ENCODE measurements at regions not wholly inside any gene's neighbourhood (a gene's known extent, or its start where the extent isn't known, plus 50 kb on each side); places are given as distances from the start of the nearest gene placed in this dataset.

DNA sequence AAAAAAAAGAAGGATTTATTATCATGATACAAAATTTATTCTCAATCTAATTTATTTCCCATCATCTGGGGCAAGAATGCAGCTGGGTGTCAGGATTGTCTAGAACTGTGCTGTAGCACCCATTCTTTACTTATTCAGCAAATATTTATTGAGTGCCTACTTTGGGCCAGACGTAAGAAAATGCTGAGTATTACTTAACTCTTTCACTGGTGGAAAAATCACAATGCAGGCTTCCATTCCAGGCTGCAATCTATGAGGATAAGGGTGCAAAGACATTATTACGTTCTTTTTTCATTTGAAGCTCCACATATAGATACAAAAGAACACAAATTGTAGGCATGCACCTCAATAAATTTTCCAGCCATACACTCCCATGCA is 86.0 kb upstream of the CDKN3 start:
- no peak for DNase-seq (ENCODE audit: low spot score)

DNA sequence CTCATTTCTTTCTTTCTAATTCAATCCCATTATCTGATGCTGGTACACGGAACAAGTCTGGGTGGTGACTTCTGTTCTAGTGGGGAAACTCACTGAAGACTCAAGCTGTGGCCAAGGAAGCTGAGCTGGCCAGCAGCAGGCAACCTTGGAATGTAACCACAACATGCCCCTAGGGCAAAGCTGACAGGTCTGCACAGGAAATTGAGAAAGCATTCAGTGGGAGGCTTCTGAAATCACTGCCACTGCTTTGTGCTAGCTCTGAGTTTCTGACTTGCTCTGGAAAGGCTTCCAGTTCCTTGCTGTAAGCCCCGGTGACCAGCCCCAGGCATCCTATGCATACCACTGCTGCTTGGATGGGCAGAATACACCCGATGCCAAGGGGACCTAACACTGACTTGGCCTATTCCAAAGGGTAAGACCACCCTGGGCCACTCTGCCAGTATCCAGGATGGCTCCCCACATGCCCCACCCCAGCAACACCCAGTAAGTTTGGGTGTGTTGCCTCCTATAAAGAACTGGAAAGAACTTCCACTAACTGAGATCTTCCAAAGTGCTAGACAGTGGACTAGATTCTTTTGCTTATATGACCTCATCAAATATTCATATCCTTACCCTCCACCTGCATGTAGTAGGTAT is 84.5 kb upstream of the CDKN3 start:
- DNase-seq (ENCODE audit: low spot score) = peak; percentile 82

DNA sequence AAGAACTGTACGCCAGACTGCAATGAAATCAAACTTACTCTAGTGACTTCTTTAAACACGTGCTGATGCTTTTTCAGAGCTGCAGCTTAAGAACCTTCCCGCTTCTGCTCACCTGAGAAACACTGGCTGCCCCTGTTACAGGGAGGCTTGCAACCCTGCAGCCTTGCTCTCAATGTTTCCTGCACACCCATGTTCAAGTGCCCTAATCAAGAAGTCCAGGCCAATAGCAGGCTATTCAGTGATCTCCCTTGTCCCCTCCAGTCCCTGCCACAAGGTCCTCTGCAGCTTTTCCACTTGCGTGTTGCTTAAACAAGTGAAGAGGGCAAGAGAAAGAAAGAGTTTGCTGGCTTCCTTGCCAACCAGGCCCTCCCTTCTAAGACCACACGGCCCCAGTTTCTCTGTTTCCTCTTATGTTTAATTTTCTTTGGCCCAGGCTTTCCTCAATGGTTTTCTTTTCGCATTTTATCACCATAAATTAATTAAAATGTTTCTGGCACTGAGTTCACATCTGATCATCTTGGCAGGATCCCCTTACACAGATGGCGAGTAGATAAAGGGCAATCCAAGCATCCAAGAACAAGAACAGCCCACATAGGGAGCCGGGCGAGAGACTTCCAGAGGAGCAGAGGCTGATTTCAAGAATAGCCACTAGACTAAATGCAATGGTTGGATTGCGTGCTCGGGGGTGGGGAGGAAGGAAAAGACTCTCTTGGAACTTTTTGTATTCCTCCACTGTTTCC is 82.3 kb upstream of the CDKN3 start:
- no peak for DNase-seq (ENCODE audit: low spot score)

DNA sequence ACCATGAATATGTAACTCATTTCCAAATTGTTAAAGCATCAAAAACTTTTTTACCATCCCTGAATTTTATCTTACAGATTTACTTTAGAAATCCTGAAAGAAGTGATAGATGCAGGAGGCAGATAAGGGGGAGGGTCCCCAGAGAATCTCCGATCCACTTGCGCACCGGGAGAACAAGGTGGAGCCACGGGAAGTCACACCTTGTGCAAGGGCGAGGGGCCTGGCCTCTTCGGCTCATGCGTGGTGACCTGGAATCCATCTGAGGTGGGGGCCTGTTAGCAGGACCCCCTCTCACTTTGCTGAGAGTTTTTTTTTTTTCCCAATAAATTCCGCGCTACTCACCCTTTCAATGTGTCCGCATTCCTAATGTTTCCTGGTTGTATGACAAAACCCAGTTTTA is 80.2 kb upstream of the CDKN3 start:
- DNase-seq (ENCODE audit: low spot score) = no peak

DNA sequence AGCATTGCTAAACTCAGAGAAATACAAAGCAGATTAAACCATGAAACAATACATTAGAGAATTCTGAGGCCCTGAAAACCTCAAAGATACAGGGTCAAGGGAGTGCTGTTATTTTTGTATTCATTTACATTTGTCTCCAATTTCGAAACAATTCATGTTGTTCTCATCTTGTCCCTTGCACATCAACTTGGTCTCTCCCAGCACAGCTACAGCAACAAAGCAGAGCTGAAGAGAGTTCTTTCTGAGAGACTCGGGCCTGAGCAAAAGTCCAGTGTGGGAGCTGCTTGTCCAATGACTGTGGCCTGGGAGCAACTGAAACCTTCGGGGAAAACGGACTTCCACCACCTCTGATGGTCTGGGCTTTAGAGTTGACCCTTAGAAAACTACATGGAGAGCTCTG is 79.4 kb upstream of the CDKN3 start:
- DNase-seq (ENCODE audit: low spot score) = no peak

DNA sequence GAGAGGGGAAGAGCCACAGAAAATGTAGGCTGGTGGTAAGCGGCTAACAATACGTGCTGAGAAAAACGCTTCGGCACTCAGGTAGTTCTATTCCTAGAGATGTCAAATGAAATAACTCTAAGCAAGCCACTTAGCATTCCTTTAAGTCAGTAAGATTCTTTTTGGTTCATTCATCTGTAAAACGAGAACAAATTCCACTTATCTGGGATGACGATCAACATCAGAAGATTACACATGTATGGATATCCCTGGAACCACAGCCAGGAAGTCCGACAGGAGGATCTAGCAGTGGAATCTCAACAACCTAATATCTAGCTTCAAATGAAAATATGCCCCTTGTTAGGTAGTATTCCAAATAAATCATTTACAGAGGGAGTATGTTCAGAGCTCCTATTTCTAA is 74.6 kb upstream of the CDKN3 start:
- DNase-seq (ENCODE audit: low spot score) = no peak

DNA sequence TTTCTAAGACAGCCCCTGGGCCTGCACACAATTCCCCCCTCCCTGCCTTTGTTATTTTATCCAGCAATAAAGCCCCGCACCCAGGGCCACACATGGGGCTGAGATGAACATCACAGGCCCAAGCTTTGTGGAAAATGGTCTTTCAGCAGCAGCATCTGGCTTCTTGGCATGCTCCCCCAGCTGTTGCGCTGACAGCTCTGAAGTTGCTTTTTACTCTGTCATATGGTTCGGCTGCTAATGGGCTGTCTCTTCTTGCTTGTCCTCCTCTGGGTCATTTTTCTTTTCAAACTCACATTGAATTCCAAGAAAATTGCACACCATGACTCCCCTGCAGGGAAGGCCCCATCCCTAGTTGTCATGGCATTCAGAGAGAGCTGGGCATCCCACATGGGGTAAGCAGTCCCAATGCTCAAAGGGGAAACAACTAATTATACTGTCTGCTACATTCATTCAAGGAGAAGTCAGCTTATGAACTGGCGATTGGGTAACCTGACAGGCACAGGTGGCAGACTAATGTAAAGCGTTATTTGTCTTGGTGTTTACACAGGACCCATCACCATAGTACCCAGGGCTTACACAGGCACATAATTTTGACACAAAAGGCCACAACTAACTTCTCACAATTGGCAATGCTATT is 74.0 kb upstream of the CDKN3 start:
- DNase-seq (ENCODE audit: low spot score) = no peak

DNA sequence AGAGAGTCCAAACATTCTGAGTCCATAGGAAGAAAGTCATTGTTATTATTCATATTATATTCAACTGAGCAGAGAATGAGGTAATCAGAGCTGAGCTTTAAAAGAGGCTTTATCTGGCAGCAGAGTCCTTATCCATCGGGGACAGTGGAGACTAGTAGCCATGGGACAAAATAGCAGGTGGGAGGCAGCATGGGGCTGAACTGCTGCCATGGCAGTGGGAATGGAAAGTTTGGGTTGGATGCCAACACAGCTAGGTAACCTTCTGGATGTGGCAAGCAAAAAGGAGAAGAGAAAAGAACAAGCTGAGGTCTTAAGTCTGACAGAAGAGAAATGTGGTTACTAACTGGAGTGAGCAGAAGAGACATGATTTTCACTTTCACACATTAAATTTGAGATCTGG is 71.0 kb upstream of the CDKN3 start:
- no peak for DNase-seq (ENCODE audit: low spot score)

DNA sequence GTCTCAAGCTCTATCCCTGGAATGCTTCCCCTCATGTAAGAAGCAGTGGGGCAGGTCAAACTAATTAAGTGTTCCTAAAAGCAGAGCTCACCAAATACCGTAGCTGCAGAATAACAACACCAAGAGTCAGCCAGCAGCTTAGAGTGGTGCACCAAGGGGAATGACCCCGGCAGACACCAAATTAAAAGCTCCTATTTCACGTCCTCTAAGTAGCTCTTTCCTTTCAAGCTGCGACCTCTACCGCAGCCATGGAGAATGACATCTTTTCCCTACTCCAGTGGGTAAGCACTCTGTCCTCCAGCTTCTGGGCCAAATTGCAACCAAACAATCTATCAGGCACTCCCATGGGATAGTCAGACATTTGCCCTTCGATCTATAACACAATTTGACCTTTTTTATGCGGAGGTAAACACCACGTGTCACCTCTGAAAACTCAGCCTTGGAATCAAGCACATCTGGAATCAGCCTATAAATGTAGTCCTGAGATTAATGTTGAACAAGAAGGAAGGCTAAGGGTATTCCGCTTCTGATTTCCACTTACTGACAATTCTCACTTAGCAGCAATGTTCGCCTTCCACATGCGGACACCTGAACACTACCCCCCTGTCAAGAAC is 67.6 kb upstream of the CDKN3 start:
- peak; percentile 78 for DNase-seq (ENCODE audit: low spot score)

DNA sequence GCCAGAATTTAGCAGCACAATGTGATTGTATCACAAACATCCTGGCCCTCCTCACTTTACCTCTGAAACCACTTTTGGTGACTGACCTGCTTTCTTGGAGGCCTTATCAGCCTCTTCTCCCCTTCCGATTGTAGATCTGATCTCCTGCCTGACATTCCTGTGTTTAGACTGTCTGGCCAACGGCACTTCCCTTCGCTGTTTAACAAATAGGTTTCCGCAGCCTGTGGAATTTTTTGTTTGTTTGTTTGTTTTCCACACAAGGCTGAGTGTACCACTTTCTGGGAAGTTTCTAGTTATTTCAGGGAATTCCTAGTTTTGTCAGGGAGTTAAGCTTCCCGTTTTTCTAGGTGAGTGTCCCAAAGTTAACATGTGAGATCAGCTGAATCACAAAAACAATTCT is 65.9 kb upstream of the CDKN3 start:
- no peak for DNase-seq (ENCODE audit: low spot score)

DNA sequence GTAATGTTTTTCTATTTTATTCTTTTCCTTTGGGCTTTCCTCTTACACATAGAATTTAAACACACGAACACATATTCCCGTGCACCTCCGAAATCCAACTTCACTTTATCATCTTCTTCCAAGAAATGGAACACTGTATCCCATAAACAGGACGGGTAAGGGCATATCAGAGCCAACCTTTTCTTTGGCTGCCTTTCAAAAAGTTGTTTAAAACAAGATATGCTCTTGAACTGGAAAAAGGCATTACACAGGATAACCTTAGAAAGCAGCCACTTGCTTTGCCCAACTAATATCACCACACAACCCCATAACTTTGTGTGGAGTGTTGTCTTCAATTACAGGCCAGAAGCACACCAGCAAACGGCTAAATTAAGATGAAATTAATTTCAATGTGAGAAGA is 65.3 kb upstream of the CDKN3 start:
- DNase-seq (ENCODE audit: low spot score) = no peak

DNA sequence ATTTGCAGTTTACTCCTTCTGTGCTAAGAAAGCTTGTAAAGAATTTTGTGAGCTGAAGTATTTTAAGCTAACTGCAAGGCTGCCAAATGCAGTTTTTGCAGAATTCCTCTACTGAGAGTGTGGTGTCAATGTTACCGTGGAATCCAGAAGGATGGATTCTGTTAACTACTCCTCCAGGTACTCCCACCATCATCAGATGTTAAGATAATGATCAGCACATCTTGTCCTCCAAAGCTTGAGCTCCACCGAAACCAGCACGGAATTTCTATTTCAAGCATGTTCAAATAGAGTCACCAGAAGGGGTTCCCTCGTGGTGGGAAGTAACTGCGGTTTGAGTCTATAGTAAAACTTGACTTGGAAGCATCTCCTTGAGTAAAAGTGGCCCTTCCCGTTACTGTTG is 64.3 kb upstream of the CDKN3 start:
- DNase-seq (ENCODE audit: low spot score) = no peak

DNA sequence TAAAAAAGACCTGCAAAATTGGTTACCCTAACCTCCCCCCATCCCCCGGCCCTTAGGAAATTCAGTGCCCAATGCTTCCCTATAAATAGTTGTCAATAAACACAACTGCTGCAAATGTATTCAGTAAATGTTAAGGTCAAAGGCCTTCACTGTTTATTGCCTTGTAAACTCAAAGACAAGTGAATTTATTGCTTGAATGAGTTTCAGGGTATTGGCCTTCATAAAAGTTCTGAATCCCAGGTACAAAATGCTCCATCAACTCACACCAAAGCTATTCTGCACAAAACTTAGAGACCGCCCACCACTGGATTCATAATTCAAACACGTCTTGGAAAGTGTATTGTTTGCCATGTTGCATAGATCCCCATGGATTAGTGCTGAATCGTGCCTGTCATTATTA is 63.3 kb upstream of the CDKN3 start:
- DNase-seq (ENCODE audit: low spot score) = peak; percentile 84

DNA sequence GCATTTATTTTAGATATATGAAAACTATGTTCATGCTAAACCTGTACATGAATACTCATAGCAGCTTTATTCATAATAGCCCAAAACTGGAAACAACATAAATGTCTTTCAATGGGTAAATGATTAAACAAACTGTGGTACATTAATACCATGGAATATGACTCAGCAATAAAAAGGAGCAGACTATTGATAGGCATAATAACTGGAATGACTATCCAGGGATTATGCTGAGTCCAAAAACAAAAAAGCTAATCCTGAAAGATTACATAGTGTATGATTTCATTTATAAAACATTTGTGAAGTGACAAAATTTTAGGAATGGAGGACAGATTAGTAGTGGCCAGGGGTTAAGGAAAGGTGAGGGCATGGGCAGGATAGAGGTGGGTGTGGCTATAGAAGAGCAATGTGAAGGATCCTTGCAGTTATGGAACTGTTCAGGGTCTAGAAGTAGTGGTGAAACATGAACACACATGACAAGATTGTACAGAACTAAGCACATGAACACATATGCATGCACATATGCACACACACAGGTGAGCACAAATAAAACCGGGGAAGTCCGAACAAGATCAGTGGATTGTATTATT is 61.1 kb upstream of the CDKN3 start:
- DNase-seq (ENCODE audit: low spot score) = peak; percentile 72

DNA sequence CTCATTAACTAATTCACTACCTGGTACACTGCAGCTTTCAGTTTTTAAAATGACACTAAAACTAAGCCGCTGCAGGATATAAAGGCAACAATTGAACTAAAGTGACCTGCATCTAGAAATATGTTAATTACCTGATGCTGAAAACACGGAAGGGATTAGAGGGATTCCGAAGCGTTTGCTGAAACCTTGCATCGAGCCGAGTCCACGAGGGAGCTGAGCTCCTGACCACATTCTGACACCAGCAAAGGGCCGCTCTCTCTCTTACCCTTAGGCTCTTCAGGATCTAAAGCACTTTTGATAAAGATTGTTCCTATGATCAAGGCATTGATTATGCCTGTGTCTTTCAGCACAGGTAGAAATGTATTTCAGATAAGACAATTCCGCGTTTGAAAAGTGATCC is 59.5 kb upstream of the CDKN3 start:
- DNase-seq (ENCODE audit: low spot score) = no peak

DNA sequence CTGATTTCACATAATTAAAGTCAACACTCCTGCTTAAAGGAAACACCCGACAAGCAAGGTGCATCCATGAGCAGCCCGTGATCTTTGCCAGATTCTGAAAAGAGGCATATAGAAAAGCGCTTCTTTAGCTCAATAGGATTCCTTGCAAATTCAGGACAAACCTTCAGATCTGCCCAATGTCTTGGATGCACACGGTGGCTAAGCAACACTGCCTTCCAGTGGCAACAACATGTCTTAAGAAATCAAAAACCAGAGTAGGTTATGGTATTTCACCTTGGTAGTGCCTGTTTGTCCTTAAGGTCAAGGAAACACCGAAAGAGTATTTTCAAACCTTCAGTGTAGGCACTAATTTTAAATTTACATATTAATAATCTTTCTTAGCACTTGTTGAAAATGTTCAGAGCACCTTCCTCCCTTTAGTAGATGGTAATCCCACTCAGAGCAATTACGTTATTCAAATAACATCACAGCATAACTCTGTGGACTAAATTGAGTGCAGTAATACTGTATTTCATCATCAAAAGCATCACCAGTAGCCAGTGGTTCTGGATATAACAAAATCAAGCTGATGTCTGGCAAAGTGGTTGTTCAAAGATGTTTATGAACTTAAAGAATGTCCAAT is 58.0 kb upstream of the CDKN3 start:
- peak; percentile 87 for DNase-seq (ENCODE audit: low spot score)

DNA sequence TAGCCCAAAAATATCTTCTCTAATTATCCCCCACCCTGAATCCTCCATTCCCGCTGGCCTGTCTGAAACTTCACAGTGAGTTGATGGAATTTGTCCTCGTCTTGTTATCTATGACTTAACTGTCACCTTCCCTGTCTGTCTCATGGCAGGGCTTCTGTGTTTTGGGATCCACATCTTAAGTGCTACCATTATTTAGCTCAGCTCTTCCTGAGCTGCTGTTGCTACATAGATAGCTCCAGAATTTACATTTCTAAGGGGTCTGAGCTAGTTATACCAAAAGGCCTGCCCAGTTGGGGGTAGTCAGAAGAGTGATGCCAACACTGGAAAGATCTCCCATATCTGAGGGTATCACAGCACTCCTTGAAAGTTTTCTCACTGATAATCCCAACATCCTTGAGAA is 57.0 kb upstream of the CDKN3 start:
- DNase-seq (ENCODE audit: low spot score) = no peak

DNA sequence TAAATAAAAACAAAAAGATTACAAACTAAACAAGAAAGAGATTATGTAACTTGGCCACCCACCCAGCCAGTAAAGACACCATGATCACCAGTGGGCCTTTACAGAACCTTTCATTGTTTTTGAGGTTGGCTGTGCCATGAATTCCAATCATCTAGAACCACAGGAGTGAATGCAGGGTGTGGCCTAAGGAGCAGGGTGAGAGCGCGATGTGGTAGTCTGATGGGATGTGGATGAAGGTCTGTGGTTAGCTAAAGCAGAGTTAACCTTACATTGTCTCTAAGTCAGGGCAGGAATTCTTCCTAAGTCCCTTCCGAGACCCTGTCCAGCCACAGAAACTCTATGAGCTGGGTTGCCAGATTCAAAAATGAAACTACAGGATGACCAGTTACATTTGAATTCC is 54.0 kb upstream of the CDKN3 start:
- DNase-seq (ENCODE audit: low spot score) = peak; percentile 60

DNA sequence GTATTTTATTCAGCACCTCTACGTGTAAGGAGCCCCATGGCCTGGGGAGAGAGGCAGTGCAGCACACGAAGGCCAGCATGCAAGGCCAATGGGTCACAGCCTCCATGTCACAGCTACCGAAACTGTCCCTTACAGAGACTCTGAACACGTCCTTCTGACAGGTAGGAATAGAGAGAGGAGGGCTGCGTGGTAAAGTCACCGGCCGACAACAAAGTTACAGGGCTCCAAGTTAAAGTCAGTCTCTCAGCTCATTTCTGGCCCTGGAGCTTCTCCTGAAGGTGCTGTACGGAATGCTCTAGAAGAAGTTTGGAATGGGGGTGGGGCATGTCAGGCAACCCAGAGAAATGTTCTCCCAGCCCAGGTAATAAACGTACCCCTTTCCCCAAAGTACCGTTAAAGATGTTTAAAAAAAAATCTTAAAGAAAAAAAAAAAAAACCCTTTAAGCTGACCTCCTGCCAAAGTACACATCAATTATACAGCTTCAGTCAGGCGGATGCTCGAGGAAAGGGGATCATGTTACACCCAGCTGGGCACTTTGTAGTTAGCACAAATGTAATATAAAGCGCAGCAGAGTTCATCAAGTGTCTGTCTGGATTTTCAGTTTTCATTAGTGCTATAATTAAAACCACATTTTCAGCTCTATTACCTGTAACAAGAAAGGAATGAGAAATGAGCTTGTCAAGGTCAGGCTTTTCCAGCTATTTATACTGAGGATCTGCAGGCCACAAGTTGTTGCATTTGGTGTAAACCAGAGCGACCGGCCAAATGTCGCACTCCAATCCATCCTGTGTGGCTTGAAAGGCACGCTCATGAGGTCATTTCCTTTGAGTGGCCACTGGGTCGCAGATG is 53.3 kb upstream of the CDKN3 start:
- peak; percentile 72 for DNase-seq (ENCODE audit: low spot score)

DNA sequence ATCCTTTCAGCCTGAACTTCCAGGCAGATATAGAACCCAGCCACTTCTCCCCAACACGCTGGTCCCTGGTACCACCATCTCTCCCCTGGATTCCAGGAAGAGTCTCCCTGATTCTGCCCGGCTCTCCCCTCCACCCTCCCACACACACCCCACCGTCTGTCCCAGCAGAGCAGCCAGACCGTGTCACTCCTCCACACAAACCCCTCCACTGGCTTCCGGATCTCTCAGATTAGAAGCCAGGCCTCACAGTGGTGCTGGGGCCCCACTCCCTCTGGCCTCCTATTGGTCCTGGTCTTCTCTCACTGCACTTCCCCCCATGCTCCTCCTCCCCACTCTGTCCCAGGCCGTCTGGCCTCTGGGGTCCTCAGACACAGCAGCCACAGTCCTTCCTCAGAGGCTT is 52.4 kb upstream of the CDKN3 start:
- DNase-seq (ENCODE audit: low spot score) = no peak

DNA sequence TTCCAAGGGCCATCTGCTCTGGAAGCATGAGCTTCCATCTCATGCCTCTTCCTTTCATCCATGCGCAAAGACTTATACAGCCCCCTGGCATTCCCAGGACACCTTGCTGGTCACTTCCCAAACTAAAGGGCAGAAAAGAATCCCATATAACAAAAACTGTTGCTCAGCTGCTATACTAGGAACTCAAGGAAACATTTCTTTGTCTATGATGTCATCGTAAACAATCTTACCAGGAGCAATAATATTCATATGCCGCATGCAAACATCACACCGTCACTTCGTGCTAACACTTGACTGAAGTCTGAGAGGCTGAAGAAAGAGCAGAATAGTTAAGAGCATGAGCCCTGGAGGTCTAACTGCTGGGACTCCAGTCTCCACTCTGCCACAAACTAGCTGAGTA is 50.5 kb upstream of the CDKN3 start:
- DNase-seq (ENCODE audit: low spot score) = no peak
